Uterus (tissue), 3 donors: ENCODE measurements at regions not wholly inside any gene's neighbourhood (a gene's known extent, or its start where the extent isn't known, plus 50 kb on each side); places are given as distances from the start of the nearest gene placed in this dataset.
"Not testable (repeated sequence)": the region's sequence is repeated elsewhere in the genome, so short reads cannot be mapped to it uniquely, and the experiment has no call there.

ENCODE experiments used
- DNase-seq, 2 donors: peaks; one replicate each; pipeline ENCODE4 v3.0.0-alpha.2; 2019 to 2020
- H3K27ac ChIP-seq, 2 donors: fragments of 200-600 bp; sonication (generic); 1 replicate in 1 of 2; 2 replicates in 1 of 2; pipeline ENCODE4 v1.5.1; 2016 to 2018
- H3K27me3 ChIP-seq, 2 donors: fragments of 200-600 bp; sonication (generic); one replicate each; pipeline ENCODE4 v1.5.1; 2018 to 2019; ENCODE audit warnings: control low read depth in 1 of 2
- H3K36me3 ChIP-seq, 2 donors: fragments of 200-600 bp; sonication (generic); one replicate each; pipeline ENCODE4 v1.5.1; 2019; ENCODE audit warnings: control low read depth in 1 of 2
- H3K4me1 ChIP-seq, 2 donors: fragments of 200-600 bp; sonication (generic); one replicate each; pipeline ENCODE4 v1.5.1; 2018 to 2019; ENCODE audit warnings: control low read depth in 1 of 2
- H3K4me3 ChIP-seq, 2 donors: fragments of 200-600 bp; sonication (generic); 1 replicate in 1 of 2; 2 replicates in 1 of 2; pipeline ENCODE4 v1.5.1; 2018 to 2019; ENCODE audit warnings: mild to moderate bottlenecking in 1 of 2
- H3K9me3 ChIP-seq, 2 donors: fragments of 200-600 bp; sonication (generic); one replicate each; pipeline ENCODE4 v1.5.1; 2019; ENCODE audit warnings: control low read depth in 1 of 2
- POLR2A ChIP-seq, 2 donors: fragments of 450-650 bp; IDR thresholded peaks; one replicate each; pipeline ENCODE4 v1.6.1; 2016; ENCODE audit warnings: antibody characterized with exemption in 2 of 2, mild to moderate bottlenecking in 1 of 2, moderate library complexity in 1 of 2
- intact Hi-C: fragments of 100-400 bp; cut with DNase I; formaldehyde crosslinking; loops from one replicate; pipeline ENCODE4 v1.15.1; 2023; ENCODE audit warnings: low total_unique reads
- TF ChIP-seq, protein P1 (sequence below), 4 experiments: fragments of 200-600 bp in 2 of 4; fragments of 450-650 bp in 2 of 4; sonication (generic) in 2 of 4; IDR thresholded peaks; one replicate each; pipeline ENCODE4 v1.5.1; 2016 to 2019; ENCODE audit warnings: antibody characterized with exemption in 4 of 4, mild to moderate bottlenecking in 2 of 4, moderate library complexity in 1 of 4
- donor health status: DM: yes; HTN: yes; CAD: no.

DNA sequence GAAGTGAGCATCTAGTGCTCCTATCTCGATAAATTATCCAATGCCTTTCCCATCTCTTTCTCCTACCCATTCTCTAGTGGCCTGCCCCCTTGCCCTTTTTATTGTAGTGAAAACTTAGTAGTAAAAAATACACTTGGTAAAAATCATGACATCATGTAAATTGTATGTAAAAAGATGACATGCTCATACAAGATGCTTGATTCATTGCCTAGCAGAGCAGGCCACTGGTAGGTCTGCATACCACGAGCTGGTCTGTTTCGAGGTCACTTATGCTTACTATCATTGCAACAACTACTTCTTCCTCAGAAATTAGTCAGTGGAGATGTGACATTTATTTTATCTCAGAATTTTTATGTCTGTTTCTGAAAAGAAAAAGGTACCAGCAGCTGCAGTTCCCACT is 177.3 kb downstream of the C9orf152 start:
- H3K4me3 ChIP-seq: no peak overlapping the region
- no peaks in the 10 kb centered on the region for H3K9me3 ChIP-seq
- H3K36me3 ChIP-seq: no peaks in the 10 kb centered on the region
- TF ChIP-seq, protein P1, sequence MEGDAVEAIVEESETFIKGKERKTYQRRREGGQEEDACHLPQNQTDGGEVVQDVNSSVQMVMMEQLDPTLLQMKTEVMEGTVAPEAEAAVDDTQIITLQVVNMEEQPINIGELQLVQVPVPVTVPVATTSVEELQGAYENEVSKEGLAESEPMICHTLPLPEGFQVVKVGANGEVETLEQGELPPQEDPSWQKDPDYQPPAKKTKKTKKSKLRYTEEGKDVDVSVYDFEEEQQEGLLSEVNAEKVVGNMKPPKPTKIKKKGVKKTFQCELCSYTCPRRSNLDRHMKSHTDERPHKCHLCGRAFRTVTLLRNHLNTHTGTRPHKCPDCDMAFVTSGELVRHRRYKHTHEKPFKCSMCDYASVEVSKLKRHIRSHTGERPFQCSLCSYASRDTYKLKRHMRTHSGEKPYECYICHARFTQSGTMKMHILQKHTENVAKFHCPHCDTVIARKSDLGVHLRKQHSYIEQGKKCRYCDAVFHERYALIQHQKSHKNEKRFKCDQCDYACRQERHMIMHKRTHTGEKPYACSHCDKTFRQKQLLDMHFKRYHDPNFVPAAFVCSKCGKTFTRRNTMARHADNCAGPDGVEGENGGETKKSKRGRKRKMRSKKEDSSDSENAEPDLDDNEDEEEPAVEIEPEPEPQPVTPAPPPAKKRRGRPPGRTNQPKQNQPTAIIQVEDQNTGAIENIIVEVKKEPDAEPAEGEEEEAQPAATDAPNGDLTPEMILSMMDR (IDR thresholded peaks at IDR 0.05): no peak
- no peak for TF ChIP-seq POLR2A (IDR thresholded peaks at IDR 0.05)
- no peak overlapping the region for H3K27ac ChIP-seq
- no peaks in the 10 kb centered on the region for H3K4me1 ChIP-seq
- intact Hi-C loops: no loop called here
- H3K27me3 ChIP-seq: no peaks in the 10 kb centered on the region
- no peak for DNase-seq

DNA sequence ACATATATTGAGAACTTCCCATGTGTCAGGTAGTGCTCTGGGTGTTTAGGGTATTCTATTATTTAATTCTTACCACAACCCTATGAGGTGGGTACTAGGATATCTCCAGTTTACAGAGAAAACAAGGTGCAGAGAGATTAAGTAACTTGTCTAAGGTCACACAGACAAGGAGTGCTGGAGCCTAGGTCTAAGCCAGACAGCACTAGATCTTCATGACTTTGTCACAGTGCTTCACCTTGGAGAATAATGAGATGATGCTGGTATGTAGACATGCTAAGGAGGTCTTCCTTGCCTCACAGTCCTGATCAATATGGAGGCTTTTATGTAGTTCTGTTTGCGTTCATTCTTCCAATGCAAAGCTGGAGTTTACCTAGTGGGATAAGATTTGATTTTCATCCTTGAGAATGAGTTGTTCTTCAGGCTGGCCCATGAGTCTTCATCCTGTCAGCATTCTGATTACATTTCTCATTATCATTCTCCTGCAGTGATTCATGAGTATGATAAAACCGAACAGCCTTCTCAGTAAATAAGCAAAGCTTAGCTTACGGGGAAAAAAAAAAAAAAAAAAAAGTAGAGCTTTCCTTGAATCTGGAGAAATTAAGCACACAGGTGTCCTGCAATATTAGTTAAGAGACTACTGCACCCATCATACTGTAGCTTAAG is 176.3 kb downstream of the C9orf152 start:
- intact Hi-C loops: no loop called here
- TF ChIP-seq, protein P1 (IDR thresholded peaks at IDR 0.05): no peak
- no peak for TF ChIP-seq POLR2A (IDR thresholded peaks at IDR 0.05)

DNA sequence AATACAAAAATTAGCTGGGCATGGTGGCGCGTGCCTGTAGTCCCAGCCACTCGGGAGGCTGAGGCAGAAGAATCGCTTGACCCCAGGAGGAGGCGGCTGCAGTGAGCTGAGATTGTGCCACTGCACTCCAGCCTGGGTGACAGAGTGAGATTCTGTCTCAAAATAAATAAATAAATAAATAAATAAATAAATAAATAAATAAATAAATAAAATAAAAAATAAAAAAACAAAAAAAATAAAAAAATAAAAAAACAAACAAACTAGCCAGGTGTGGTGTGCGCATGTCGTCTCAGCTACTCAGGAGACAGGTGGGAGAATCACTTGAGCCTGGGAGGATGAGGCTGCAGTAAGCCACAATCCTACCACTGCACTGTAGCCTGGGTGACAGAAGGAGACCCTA is 175.4 kb downstream of the C9orf152 start:
- DNase-seq, H3K27me3 ChIP-seq, H3K4me3 ChIP-seq, H3K4me1 ChIP-seq, H3K27ac ChIP-seq, intact Hi-C loops, H3K36me3 ChIP-seq, H3K9me3 ChIP-seq: not testable (repeated sequence)

More for the DNA sequence above, 176.3 kb downstream of the C9orf152 start:
- Histone ChIP-seq H3K9me3 (no peaks in the 10 kb centered on the region), H3K27me3 (no peaks in the 10 kb centered on the region), H3K4me3 (no peak overlapping the region), H3K27ac (no peak overlapping the region), H3K36me3 (no peaks in the 10 kb centered on the region), H3K4me1 (no peaks in the 10 kb centered on the region)
- DNase-seq: no peak

DNA sequence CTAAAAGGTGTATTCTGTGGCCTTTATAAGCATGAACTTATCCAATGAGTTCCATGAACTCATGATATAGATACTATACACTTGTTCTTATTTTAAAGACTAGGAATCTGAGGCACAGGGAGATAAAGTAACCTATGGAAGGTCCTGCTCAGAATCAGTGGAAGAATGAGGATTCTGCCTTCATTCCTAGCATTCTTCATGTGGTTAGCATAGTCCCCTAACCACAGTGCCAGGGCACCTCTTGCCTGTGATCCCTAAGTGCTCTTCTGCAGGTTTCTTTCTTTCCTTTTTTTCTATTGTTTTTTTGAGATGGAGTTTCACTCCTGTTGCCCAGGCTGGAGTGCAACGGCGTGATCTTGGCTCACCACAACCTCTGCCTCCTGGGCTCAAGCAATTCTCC is 174.1 kb downstream of the C9orf152 start:
- no peak overlapping the region for H3K27ac ChIP-seq
- no peaks in the 10 kb centered on the region for H3K9me3 ChIP-seq
- no peaks in the 10 kb centered on the region for H3K27me3 ChIP-seq
- TF ChIP-seq POLR2A (IDR thresholded peaks at IDR 0.05): no peak
- TF ChIP-seq, protein P1 (IDR thresholded peaks at IDR 0.05): no peak
- no peak for DNase-seq
- no peaks in the 10 kb centered on the region for H3K36me3 ChIP-seq
- H3K4me1 ChIP-seq: no peaks in the 10 kb centered on the region
- intact Hi-C loops: no loop called here
- H3K4me3 ChIP-seq: no peak overlapping the region

DNA sequence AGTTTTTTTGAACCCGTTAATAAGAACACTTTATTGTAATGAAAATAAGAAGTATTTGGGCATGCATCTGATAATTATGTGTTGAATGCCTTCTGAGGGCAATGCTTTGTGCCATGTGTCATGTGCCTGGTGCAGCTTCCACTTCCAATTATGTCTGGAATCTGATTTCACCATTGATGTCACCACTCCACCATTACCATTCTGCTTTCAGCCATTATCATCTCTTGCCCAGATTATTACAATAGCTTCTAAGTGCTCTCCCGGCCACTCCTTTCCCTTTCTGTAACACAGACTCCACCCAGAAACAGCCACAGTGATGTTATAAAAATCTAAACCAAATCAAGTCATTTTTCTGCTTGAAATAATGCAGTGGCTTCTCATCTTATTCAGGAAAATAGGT is 171.7 kb downstream of the C9orf152 start:
- H3K27me3 ChIP-seq: no peaks in the 10 kb centered on the region
- no peak for TF ChIP-seq POLR2A (IDR thresholded peaks at IDR 0.05)
- TF ChIP-seq, protein P1 (IDR thresholded peaks at IDR 0.05): no peak
- H3K27ac ChIP-seq: no peak overlapping the region
- intact Hi-C loops: no loop called here
- H3K4me1 ChIP-seq: peaks cover 0 to 12% of the 10 kb centered on the region in 2 donors
- no peaks in the 10 kb centered on the region for H3K9me3 ChIP-seq
- no peak overlapping the region for H3K4me3 ChIP-seq
- H3K36me3 ChIP-seq: no peaks in the 10 kb centered on the region
- no peak for DNase-seq

DNA sequence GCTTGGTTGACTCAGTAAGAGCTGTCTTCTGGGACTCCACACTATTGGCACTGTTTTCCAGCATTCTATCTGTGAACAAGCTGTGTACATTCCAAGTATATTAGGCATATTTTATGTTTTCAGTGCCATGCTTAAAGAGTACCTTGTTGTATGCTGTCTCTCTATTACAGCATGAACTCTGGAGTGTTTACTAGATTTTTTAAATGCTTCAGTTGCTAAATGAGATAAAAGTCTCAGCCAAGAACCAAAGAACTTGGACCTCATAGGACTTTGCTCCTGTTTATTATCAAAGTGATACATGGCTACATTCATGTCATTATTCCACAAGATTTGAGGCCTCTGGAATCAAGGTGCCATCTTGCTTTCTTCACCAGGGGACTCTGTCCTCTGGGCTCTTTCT is 167.2 kb downstream of the C9orf152 start:
- Histone ChIP-seq H3K36me3 (no peaks in the 10 kb centered on the region), H3K9me3 (no peaks in the 10 kb centered on the region), H3K27ac (peak overlapping the region; percentile 55 to 72), H3K27me3 (no peaks in the 10 kb centered on the region), H3K4me3 (no peak overlapping the region), H3K4me1 (peaks cover 0 to 12% of the 10 kb centered on the region in 2 donors)
- TF ChIP-seq, protein P1 (IDR thresholded peaks at IDR 0.05): no peak
- TF ChIP-seq POLR2A (IDR thresholded peaks at IDR 0.05): no peak
- DNase-seq: no peak
- intact Hi-C loops: no loop called here
